Muscle layer of colon (tissue), 2 donors: ENCODE measurements at regions not wholly inside any gene's neighbourhood (a gene's known extent, or its start where the extent isn't known, plus 50 kb on each side); places are given as distances from the start of the nearest gene placed in this dataset.

ENCODE experiments used
- H3K27ac ChIP-seq: one replicate; pipeline ENCODE4 v1.7.0; 2013; ENCODE audit warnings: low read depth, mild to moderate bottlenecking, low read length, moderate library complexity
- H3K27me3 ChIP-seq, 2 donors: one replicate each; pipeline ENCODE4 v1.7.0; 2013; ENCODE audit warnings: low read length in 2 of 2, mild to moderate bottlenecking in 2 of 2; ENCODE audit not compliant: insufficient read depth in 2 of 2, control insufficient read depth in 1 of 2
- H3K36me3 ChIP-seq: one replicate; pipeline ENCODE4 v1.7.0; 2013; ENCODE audit warnings: mild to moderate bottlenecking, low read length; ENCODE audit not compliant: insufficient read depth
- H3K4me1 ChIP-seq: one replicate; pipeline ENCODE4 v1.7.0; 2013; ENCODE audit warnings: mild to moderate bottlenecking, low read length; ENCODE audit not compliant: insufficient read depth
- H3K4me3 ChIP-seq, 2 donors: one replicate each; pipeline ENCODE4 v1.7.0; 2013; ENCODE audit warnings: low read length in 2 of 2, low read depth in 1 of 2, mild to moderate bottlenecking in 1 of 2, moderate library complexity in 1 of 2
- H3K9ac ChIP-seq: one replicate; pipeline ENCODE4 v1.7.0; 2013; ENCODE audit warnings: low read length
- H3K9me3 ChIP-seq: one replicate; pipeline ENCODE4 v1.7.0; 2013; ENCODE audit warnings: mild to moderate bottlenecking, low read length
- donor health status: abdominal sarcoma.
- donor health status: Adenocarcinoma of cecum.

DNA sequence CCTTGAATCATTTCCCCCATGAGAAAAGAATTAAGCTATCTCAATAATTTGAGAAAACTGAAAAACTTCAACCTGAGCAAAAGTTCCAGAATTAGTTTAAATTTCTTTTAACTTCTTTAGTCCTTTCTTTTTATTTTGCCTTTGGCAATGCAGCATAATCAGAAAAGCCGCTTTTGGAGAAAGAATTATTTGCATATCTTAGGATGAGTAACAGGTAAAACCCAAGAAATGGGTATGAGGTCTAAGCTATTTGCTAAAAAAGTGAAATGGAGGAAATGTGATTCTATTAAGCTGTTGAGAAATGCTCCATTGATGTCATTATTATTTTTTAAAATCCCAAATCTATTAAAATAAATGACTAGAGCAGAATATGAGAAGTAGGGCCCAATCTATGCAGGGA is 1238.3 kb upstream of the GBE1 start:
- no peaks in the 10 kb centered on the region for H3K9me3 ChIP-seq
- H3K27ac ChIP-seq: no peak overlapping the region
- no peaks in the 10 kb centered on the region for H3K36me3 ChIP-seq
- no peak overlapping the region for H3K4me3 ChIP-seq
- no peaks in the 10 kb centered on the region for H3K4me1 ChIP-seq
- H3K9ac ChIP-seq: no peak overlapping the region
- H3K27me3 ChIP-seq: no peaks in the 10 kb centered on the region

DNA sequence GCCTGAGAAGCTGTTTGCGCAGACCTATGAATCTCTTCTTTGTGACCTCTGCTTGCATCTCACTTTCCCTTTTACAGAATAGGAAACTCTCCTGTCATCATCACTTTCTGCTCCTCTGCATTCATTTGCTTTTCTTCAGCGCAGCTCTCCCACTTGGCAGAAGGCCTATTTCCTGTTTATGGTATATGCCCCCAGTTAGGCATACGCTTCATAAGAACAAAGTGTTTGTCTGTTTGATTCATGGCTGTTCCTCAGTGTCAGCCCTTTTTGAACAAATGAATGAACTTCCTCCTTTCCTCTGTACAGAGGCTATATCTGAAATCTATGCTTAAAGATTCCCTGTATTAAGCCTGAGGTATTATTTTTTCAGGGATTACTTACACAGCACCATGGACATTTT is 1216.9 kb upstream of the GBE1 start:
- H3K27me3 ChIP-seq: no peaks in the 10 kb centered on the region

DNA sequence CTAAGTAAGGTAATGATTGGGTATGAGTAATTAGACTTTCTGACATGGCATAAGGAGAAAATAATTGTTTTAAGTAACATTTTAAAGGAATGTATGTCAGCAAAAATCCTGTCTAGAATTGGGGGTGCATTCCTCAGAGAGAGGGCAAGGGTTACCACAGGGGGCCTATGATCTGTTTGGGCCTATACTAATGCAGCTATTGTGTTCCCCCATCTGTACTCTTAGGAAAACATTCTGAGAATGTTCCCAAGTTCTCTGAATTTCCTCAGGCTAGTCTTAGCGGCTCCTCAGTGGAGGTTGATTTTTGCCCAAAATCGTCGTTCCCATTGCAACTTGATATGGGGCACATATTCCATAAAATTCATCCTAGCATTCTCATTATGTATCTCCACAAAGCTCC is 1216.4 kb upstream of the GBE1 start:
- no peaks in the 10 kb centered on the region for H3K27me3 ChIP-seq
- no peak overlapping the region for H3K27ac ChIP-seq
- no peak overlapping the region for H3K9ac ChIP-seq
- H3K9me3 ChIP-seq: no peaks in the 10 kb centered on the region
- H3K4me3 ChIP-seq: no peak overlapping the region
- H3K4me1 ChIP-seq: no peaks in the 10 kb centered on the region
- no peaks in the 10 kb centered on the region for H3K36me3 ChIP-seq

More for the DNA sequence above, 1216.9 kb upstream of the GBE1 start:
- H3K9me3 ChIP-seq: no peaks in the 10 kb centered on the region
- H3K36me3 ChIP-seq: no peaks in the 10 kb centered on the region
- no peak overlapping the region for H3K4me3 ChIP-seq
- no peak overlapping the region for H3K9ac ChIP-seq
- no peaks in the 10 kb centered on the region for H3K4me1 ChIP-seq
- no peak overlapping the region for H3K27ac ChIP-seq

DNA sequence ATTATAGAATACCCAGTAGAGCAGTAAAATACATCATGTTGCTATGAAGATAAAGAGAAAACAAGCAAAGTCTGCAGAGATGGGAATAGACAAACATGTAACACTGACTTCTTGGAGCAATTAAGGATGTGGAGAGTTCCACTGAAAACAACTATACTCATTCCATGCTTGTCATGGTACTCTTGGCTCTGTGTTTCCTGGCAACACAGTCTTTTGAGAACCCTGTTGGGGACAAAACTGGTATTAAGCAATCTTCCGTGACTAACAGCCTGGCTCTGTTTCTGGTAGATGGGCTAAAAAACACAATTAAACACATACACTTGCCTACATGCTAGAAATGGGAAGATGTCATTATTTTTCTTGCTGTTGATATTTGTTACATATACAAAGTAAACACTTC is 1212.3 kb upstream of the GBE1 start:
- Histone ChIP-seq H3K27ac (no peak overlapping the region), H3K36me3 (no peaks in the 10 kb centered on the region), H3K4me1 (no peaks in the 10 kb centered on the region), H3K9ac (no peak overlapping the region), H3K27me3 (no peaks in the 10 kb centered on the region), H3K9me3 (no peaks in the 10 kb centered on the region), H3K4me3 (no peak overlapping the region)

- Histone ChIP-seq H3K4me1 (no peaks in the 10 kb centered on the region), H3K9ac (no peak overlapping the region), H3K27ac (no peak overlapping the region), H3K4me3 (no peak overlapping the region), H3K9me3 (no peaks in the 10 kb centered on the region), H3K36me3 (no peaks in the 10 kb centered on the region), H3K27me3 (no peaks in the 10 kb centered on the region)
Measured at GRCh38 chr3:82960379-82960778, 1198.9 kb upstream of the GBE1 start.

- Histone ChIP-seq H3K9me3 (no peaks in the 10 kb centered on the region), H3K4me3 (no peak overlapping the region), H3K4me1 (no peaks in the 10 kb centered on the region), H3K36me3 (no peaks in the 10 kb centered on the region), H3K9ac (no peak overlapping the region), H3K27ac (no peak overlapping the region), H3K27me3 (no peaks in the 10 kb centered on the region)
Measured at GRCh38 chr3:82957696-82958095, 1196.3 kb upstream of the GBE1 start.

DNA sequence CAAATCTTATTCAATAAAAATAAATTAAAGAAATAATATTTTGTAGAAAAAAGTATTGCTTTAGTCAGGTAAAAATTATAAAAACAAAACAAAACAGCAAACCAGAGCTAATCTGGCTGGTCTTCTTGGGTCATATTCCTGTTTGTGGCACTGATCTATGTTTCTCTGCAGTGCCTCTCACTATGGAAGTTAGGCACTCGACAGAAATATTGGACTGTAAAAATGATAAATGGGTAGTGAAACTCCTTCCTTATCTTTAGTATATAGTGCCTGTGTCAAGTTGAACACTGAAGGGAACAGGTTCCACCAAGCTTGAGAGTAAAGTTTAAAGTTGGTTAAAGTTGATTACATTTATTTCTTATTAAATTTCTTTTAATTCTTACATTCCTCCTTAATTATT is 1195.6 kb upstream of the GBE1 start:
- no peaks in the 10 kb centered on the region for H3K4me1 ChIP-seq
- no peaks in the 10 kb centered on the region for H3K9me3 ChIP-seq
- H3K9ac ChIP-seq: no peak overlapping the region
- no peaks in the 10 kb centered on the region for H3K36me3 ChIP-seq
- H3K4me3 ChIP-seq: no peak overlapping the region
- H3K27ac ChIP-seq: no peak overlapping the region
- no peaks in the 10 kb centered on the region for H3K27me3 ChIP-seq

GRCh38 chr3:82954486-82954885 is 1193.0 kb upstream of the GBE1 start:
- Histone ChIP-seq H3K9me3 (no peaks in the 10 kb centered on the region), H3K36me3 (no peaks in the 10 kb centered on the region)

DNA sequence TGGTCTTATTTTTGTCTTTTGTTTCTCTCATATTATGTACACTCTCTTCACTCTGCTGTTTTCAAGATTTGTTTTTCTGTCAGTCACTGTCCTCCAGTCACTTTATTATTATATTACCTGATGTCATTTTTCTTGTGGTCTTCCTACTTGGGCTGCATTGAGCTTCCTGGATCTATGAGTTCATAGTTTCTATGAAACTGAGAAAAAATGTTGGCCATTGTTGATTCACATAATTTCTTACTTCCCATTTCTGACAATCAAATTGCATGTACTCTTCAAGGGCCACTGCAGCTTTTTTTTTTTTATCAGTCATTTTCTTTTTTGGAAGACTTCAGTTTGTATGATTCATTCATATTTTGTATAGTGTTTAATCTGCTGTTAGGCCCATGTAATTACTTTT is 1180.6 kb upstream of the GBE1 start:
- no peak overlapping the region for H3K27ac ChIP-seq
- no peaks in the 10 kb centered on the region for H3K36me3 ChIP-seq
- no peaks in the 10 kb centered on the region for H3K27me3 ChIP-seq
- no peaks in the 10 kb centered on the region for H3K9me3 ChIP-seq
- no peak overlapping the region for H3K4me3 ChIP-seq
- no peak overlapping the region for H3K9ac ChIP-seq
- H3K4me1 ChIP-seq: no peaks in the 10 kb centered on the region

More at GRCh38 chr3:82954486-82954885, 1193.0 kb upstream of the GBE1 start:
- H3K4me1 ChIP-seq: no peaks in the 10 kb centered on the region
- no peak overlapping the region for H3K27ac ChIP-seq
- H3K4me3 ChIP-seq: no peak overlapping the region
- no peaks in the 10 kb centered on the region for H3K27me3 ChIP-seq
- no peak overlapping the region for H3K9ac ChIP-seq

DNA sequence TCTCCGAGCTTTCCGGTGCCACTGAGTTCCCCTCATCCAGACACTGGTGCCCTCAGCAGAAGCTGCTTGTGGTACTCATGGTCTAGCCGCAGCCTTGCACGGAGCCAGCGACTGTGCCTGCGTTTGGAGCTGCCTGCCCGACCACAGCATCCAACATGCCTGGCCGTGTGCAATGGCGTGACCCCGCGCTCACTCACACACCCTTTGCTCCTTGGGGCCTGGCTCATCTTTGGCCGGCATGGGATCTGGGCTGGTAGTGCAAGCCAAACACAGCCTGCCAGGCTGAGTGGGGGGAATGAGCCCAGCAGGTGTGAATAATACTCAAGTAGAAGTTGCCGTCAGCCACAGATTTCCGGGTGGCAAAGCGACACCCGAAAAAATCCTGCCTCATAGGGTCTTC is 1178.7 kb upstream of the GBE1 start:
- H3K4me3 ChIP-seq: no peak overlapping the region
- H3K9ac ChIP-seq: no peak overlapping the region
- no peak overlapping the region for H3K27ac ChIP-seq
- no peaks in the 10 kb centered on the region for H3K36me3 ChIP-seq
- no peaks in the 10 kb centered on the region for H3K27me3 ChIP-seq
- H3K4me1 ChIP-seq: no peaks in the 10 kb centered on the region
- no peaks in the 10 kb centered on the region for H3K9me3 ChIP-seq

- Histone ChIP-seq H3K4me1 (no peaks in the 10 kb centered on the region), H3K9me3 (no peaks in the 10 kb centered on the region), H3K4me3 (no peak overlapping the region), H3K36me3 (no peaks in the 10 kb centered on the region), H3K27ac (no peak overlapping the region), H3K9ac (no peak overlapping the region), H3K27me3 (no peaks in the 10 kb centered on the region)
Measured at GRCh38 chr3:82939491-82940097, 1178.1 kb upstream of the GBE1 start.

GRCh38 chr3:82938821-82939328 is 1177.4 kb upstream of the GBE1 start:
- no peaks in the 10 kb centered on the region for H3K4me1 ChIP-seq
- no peak overlapping the region for H3K9ac ChIP-seq
- H3K27ac ChIP-seq: no peak overlapping the region
- no peaks in the 10 kb centered on the region for H3K36me3 ChIP-seq
- no peak overlapping the region for H3K4me3 ChIP-seq
- H3K9me3 ChIP-seq: no peaks in the 10 kb centered on the region
- H3K27me3 ChIP-seq: no peaks in the 10 kb centered on the region
